Stromal cell of bone marrow (primary cell): ENCODE measurements at regions not wholly inside any gene's neighbourhood (a gene's known extent, or its start where the extent isn't known, plus 50 kb on each side); places are given as distances from the start of the nearest gene placed in this dataset.

Experiments used
- DNase-seq: peaks from one replicate; pipeline ENCODE4 v3.0.0-alpha.2; 2012; ENCODE audit warnings: low read depth

DNA sequence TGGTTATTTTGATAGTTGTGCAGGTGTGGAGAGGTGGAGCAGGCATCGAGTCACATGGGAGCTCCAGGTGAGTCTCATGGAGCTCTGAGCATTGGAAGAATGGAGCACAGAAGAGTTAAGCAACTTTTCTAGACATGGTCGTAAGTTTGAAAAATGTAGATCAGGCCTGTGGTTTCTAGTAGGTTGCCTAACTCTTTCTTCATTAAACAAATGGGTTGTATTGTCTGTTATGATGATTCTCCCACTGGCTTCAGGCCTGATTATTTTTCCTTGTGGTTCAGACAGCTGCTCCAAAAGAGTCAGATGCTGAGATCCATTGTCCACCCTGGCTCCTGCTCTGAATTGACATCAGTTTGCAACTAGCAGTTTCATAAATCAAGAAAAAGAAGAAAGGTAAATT is 80.3 kb upstream of the RPS23 start:
- DNase-seq = no peak

DNA sequence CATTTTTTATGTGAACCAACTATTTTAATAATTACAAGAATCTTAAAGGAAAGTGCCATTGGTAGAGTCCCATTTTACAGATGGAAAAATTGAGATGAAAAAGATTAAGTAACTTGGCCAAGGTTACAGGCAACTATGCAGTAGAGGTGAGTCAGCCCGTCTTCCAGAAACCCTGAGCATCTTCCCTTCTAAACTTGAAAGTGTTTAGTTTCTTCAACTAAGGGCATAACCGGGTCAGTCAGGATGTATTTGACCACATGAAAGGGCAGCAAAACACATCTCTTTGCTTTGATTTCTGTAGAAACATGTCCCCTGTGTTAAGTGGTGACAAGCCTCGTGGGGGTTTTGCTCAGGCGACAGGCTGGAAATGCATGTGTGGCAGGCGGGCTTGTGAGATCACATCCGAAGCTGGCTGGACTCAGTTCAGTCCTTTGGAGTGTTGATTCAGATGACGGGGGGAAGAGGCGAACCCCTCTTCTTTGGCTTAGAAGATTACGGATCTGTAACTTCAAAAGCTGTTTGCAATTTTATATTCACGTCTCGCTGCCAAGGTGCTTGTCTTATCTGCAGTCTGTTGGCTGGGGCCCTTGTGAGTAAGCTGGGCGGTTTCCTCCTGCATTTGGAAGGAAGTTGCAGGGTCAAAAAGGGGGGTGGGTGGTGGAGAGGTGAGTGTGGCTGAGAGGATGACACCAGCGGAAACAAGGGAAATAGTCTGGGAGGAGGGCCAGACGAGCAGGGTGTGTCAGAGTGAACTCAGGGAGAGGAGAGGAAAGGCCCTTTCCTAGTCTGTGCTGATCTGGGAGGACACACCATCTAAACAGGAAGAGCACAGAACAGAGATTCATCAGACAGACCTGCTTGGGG is 78.9 kb upstream of the RPS23 start:
- DNase-seq = peak; percentile 67

GRCh38 chr5:82356021-82356420 is 77.9 kb upstream of the RPS23 start:
- peak; percentile 71 for DNase-seq

GRCh38 chr5:82355496-82355895 is 77.3 kb upstream of the RPS23 start:
- no peak for DNase-seq

DNA sequence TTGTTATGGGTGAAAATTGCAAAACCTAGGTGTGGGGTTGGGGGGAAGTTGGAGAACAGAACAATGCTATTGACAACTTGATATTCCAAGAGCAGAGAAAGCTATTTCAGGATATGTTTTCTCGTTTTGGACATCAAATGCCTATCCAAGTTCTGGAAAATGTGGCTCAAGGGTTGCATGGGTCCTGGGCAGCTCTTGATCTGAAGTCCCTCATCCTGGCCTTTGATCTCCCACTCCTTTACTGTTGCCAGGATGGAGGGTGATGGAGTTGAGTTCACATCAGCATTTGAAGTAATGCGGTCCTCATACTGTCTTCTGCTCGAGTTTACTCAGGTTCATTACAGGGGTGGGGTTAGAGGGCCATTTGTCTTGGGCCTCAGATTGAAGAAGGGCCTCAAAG is 76.9 kb upstream of the RPS23 start:
- DNase-seq = no peak

DNA sequence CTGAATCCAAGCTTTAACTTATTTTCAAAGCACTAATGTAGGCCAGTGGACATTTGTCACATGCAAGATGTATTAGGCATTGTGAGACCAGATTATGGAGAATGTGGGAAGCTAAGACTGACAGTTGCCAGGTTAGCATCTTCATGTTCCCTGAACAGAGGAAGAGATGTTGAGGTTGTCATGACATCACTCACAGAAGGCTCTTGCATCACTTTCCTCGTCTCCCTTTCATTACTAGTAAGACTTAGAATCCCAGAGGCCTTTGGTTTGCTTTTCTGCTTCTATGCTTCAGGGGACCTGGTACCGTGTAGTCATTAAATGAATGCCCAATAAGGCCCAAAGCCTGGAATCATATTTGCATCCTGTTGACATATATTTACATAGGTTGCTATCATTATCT is 76.4 kb upstream of the RPS23 start:
- DNase-seq = no peak

DNA sequence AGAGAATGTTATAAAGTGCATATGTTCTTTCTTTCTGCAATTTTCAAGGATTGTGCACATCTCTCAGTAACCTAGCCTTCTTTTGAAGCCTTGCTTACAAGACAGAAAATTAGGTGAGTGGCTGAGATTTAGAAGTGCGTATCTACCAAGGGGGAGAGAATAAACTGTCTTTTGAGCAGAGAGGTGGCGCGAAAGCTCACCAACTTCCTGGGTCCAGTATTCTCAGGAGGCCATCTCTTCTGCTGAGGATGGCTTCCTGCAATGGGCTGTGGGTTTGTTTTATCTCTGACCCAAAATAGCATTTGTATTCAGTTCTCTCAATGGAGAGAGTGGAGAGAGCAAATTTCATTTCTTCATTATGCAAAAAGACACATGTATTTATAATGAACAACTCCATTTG is 75.4 kb upstream of the RPS23 start:
- no peak for DNase-seq

GRCh38 chr5:82352146-82352791 is 74.1 kb upstream of the RPS23 start:
- DNase-seq = no peak

DNA sequence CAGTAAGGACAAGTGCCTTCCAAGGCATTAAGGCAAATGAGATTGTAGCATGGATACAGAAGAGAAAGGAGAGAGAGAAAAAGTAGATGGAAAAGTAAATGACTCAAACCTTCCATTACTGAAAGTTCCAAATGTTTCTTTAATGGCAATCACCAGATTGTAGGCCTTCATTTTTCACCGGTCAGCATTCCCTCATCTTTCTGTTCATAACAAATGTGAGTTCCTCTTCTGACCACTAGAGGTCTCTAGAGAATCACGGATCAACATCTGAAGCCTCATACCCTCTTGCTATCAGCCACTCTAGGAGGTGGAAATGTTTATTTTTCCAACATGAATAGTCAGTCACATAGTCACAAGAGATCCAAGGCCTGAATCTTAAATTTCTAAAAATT is 73.6 kb upstream of the RPS23 start:
- peak; percentile 79 for DNase-seq

GRCh38 chr5:82351297-82351696 is 73.1 kb upstream of the RPS23 start:
- DNase-seq = no peak

DNA sequence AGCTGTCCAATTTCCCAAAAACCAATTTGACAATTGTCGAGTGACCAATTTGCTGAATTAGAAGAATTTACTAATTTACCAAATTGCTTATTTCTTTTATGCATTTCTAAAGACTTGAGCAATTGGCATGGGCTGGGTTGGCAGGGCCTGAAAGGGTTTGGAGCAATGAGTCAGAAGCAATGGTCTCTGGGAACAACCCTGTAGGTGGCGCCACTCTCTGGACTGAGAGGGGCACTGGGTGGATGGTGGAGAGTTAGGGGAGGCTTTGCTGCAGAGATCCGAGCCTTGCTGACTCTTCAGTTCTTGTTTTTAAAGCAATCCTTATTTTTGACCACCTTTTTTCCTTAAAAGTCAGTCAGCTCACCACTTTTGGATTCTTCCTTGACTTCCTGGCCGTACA is 71.5 kb upstream of the RPS23 start:
- no peak for DNase-seq

GRCh38 chr5:82348784-82349425 is 70.8 kb upstream of the RPS23 start:
- DNase-seq = no peak

DNA sequence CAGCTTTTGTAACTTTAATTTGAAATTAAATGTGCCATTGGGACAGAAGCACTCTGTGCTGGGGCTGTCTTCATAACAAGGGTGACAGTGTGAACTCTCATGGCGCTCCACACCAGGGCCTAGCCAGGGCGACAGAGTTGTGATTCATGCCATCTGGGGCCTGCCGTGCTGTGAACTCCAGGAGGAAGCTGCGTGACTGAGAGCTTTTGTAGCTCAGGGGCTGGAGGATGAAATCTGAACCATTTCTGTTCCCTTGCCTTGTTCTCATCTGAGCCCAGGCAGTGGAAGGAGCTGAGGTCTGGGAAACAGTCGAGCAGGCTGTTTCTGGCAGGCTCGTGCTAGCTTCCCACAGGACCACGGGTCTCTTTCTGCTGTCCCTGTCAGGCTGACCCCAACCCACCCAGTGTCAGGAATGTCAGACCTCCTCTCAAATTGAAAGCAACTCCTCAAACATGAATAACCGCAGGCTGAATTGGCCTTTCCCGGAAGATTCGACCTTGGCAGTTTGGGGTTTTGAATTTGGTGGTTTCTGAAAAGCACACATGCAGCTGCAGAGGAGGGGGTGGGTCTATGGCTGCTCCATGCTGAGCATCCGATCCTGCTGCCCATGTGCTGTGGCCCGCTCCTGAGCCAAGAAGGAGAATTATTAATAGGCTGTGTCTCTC is 69.2 kb upstream of the RPS23 start:
- DNase-seq = peak; percentile 84

DNA sequence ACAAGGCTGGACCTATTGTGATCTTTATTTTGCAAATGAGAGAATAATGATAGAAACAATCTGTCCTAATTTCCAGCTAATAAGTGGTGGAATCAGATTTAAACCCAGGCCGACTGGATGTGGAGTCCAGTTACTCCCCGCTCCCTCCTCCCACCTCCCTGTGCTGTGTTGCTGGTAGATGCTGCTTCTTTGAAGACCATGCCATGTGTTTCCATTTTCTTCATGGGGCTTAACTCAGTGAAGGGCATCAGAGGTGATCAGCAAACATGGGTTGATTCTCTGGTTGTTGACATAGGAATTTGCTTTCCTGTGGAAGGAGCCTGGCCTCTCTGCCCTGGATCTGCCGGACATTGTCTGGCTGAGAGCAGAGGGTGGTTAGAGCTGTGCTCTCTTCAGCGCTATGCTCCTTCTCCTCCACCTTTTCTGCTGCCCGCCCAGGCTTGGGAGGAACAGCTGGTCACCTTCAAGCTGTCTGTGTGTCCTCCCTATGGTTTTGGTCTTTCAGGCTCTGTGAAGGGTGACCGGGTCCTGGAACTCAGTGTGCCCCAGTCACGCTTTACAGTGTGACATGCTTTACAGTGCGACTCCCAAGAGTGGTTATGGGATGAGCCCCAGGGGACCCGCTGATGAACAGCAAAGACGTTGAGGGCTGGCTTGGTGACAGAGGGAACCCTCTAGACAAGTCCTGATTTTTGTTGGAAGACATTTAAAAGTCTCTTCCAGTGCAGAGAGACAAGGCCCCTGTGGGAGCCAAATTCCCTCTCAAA is 68.4 kb upstream of the RPS23 start:
- no peak for DNase-seq

DNA sequence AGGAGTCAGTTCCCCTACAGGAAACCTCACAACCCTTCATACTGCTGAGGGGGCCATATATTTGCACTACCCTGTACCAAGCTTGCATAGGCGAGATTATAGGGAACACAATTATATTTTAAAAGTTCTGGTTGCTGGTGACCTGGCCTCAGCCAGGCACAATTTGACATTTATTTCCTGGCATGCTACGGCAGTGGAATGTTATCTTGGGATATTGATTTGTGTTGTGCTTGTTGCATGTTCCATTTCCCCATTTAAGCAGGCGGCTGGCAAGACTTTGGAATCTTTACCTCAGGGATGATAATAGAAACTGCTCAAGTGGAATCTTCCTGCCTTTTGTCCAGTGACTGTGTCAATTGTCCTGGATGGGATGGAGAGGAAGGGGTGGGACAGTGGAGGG is 67.0 kb upstream of the RPS23 start:
- no peak for DNase-seq

DNA sequence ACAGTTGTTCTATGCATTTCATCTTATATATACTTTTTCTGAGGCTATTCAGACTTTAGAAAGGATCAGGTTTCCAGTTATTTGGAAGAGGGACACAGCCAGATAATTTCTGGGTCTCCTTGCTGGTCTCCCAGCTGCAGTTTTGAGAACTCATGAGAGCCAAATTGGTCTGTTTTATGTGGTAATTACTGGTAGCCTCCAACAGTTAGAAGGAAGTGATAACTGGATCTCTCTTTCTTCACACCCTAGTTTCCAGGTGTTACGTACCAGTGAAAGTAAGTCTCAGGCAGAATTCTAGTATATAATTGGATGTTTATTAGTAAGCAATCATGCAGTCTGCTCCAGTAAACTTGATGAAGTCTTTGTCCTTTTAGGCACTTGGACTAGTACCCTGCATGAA is 63.2 kb upstream of the RPS23 start:
- no peak for DNase-seq

GRCh38 chr5:82340799-82341198 is 62.6 kb upstream of the RPS23 start:
- DNase-seq = no peak

- DNase-seq = no peak
Observed at GRCh38 chr5:82339792-82340191, 61.6 kb upstream of the RPS23 start.

DNA sequence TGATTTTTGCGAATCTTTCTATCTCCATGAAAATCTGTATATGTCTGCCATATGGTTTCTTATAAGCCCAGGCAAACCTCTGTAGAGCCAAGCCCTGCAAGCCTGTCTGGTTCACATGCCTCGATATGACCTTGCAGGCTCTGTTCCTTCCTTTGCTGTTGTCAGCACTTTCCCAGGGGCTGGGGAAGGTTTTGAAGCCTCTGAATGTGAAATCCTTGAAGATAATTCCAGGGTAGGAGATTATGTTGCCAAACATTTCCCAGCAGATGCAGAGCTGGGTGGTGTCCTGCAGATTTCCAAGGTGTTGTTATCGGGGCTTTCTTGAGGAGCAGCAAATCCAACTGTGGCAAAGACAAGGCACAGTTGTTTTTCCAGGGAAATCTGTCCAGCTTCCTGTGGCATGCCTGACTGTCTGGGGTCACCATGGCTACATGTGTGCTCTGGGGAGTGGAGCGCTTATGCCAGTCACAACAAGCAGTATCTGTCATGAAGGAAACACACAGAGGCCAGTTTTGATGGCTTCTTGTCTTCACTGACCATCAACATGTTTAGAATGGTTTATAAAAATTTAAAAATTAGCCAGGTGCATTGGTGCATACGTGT is 60.7 kb upstream of the RPS23 start:
- DNase-seq = no peak

DNA sequence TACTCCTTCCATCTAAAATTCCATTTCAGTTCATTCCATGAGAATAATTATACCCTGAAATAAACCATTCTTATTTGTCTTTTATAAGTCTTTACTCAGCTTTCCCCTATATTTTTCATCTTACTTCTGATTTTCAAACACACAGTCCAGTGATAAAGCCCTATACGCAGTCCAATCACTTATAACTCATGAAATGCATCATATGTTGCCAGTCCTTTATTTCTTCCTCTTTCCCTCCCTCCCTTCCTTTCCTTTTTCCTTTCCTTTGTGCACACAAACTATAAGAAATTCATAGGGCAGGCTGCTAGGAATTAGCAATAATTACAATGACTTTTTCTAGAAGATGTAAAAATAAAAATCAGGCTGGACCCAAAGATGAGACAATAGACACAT is 58.8 kb upstream of the RPS23 start:
- no peak for DNase-seq

DNA sequence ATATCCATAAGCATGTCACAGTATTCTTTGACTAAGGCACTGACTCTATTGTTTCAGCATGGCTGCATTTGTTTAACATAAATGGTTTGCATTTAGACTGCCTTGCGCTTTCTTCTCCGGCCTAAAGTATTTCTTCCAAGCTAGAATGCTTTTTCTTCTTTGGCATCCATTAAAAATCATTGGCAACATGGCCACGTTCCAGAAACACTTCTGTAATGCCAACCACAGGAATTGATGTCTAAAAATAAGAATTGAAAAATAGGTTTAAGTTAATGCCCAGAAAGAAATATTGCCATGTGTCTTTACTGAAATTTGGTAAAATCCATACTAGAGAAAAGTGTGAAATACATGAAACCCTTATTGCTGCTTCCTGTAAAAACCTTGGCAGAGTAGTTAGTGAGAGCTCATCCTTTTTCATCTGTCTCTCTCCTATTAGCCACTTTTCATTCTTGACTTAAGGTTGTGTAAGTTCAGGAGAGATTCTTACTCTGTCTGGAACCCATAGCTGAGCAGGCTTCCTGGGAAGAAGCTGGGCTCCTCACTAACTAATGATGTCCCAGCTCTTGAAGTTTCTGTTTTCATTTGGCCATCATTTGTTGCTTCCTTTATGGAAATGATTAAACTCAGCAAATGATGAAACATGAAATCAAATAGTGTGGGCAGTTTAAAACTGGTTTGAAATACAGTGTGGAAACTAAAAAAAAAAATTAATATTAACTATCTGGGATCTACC is 58.2 kb upstream of the RPS23 start:
- DNase-seq = no peak
